GM10248 (cell line): ENCODE measurements at regions not wholly inside any gene's neighbourhood (a gene's known extent, or its start where the extent isn't known, plus 50 kb on each side); places are given as distances from the start of the nearest gene placed in this dataset.

Experiments used
- CTCF ChIA-PET: fragments of 300-600 bp; sonication (Branson Sonifier 250); formaldehyde crosslinking; extraction: SDS; loops from one replicate; lab custom pipeline; 2021; ENCODE audit warnings: antibody characterized with exemption; lab: Yijun Ruan, JAX
- POLR2A ChIA-PET: fragments of 350-650 bp; sonication (Branson Sonifier 250); formaldehyde crosslinking; extraction: SDS; loops from one replicate; lab custom pipeline; 2020; ENCODE audit warnings: antibody characterized with exemption; lab: Yijun Ruan, JAX
- DNase-seq: peaks from one replicate; pipeline ENCODE4 v3.0.0; 2012; ENCODE audit errors: extremely low spot score
- CTCF ChIP-seq: IDR thresholded peaks from 2 replicates; pipeline ENCODE4 v1.5.1; 2012; ENCODE audit warnings: mild to moderate bottlenecking, low read depth; ENCODE audit errors: extremely low read depth, missing control alignments, control extremely low read depth

DNA sequence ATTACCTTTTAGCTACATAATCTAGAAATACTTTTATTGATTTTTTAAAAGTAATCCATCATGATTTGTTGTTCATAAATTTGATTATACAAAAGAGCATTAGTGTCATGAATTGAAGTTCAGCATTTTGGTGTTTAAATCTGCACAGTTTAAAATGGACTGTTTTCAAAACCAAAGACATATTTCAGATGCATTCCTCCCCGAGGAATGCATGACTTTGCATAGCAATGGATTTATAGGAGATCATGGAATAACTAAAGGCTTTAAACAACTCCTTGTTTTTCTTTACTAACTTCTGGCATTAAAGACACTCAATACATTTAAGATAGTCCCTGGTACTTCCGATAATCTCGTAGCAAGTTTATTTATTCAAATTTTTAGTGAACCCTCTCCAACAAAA, 863.1 kb upstream of the TMPRSS15 start:
- POLR2A ChIA-PET, result no interaction called here
- no peak for TF ChIP-seq CTCF
- CTCF ChIA-PET, result no interaction called here
- DNase-seq, result no peak

- no peak for DNase-seq
- ChIA-PET CTCF (no interaction called here), POLR2A (no interaction called here)
- TF ChIP-seq CTCF, result no peak
Observed at GRCh38 chr21:19268686-19269085, 865.1 kb upstream of the TMPRSS15 start.

GRCh38 chr21:19275065-19275464, 871.5 kb upstream of the TMPRSS15 start:
- TF ChIP-seq CTCF, result no peak
- DNase-seq, result no peak
- CTCF ChIA-PET, result no interaction called here
- POLR2A ChIA-PET, result no interaction called here

DNA sequence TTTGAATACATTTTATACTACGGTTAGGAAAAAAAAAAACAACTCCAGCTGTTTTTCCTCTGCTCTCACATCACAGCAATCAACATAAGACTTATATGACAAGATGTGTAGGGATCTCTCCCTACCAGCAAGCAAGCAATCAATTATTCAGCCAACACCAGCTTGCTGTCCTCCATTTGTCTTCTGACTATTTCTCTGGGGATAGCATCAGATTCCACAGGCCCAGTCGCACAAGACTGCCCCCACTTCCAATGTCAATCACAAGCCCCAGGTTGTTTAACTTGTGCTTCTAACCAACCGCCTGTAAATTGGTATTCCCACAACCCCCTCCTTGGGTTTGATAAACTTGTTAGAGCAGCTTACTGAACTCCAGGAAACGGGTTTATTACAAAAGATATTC, 873.1 kb upstream of the TMPRSS15 start:
- CTCF ChIA-PET, result interaction anchor here (1.1 kb wide), 1 partner anchor 12 kb away, joined by 3 read pairs; no protein-coding TSS in a partner anchor

DNA sequence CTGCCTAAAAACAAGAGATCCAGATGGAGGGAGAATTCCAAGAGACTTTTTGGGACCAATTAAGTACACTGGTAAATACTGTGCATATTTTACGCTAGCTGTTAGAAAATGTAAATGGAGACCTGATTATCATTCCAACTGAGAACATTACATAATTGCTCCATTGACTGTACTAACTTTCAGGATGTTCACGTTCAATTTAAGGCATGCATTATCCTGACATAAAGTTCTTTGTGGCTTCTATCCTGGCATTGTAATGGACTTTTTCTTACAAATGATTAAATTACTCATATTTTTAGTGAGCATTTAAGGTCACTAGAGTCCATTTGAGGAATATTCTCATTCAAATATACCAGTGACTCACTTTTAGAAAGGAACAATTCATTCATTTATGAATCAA, 883.3 kb upstream of the TMPRSS15 start:
- TF ChIP-seq CTCF, result no peak
- POLR2A ChIA-PET, result no interaction called here
- CTCF ChIA-PET, result no interaction called here
- no peak for DNase-seq

More for the DNA sequence above, 873.1 kb upstream of the TMPRSS15 start:
- POLR2A ChIA-PET, result no interaction called here
- DNase-seq, result no peak
- no peak for TF ChIP-seq CTCF

DNA sequence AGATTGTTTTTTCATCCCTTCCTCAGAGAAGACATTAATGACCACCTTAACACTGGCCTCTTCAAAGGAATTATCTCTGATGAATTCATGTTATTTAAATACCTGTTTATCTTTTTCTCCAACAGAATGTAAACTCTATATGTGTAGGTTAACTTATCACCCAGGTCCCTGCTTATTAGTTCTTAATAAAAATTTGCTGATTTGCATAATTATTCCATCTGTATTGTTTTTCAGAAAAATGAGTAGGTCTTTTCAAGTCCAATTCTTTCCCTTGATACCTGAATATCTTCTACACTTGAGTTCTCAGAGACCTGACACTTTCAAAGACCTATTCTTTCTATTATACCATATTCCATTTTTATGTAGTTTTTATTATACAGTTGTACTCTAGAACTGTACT, 886.7 kb upstream of the TMPRSS15 start:
- no peak for DNase-seq
- TF ChIP-seq CTCF, result no peak
- CTCF ChIA-PET, result no interaction called here
- POLR2A ChIA-PET, result no interaction called here

DNA sequence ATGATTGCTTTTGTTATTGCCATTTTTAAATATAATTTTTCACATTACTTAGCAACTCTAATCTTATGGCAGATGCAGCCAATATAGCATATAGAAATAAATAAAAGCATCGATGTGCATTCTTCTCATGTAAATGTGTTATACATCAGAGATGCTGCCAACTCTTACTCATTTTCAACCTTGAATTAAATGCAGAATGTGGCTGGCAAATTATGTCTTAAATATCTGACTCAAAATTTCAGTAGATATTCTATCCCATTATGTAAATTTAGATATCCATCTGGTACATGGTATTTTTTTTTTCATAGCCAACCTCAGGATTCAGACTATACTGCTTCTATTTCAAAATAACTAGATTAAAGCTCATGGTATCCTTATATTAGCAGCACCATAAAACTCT, 916.7 kb upstream of the TMPRSS15 start:
- no peak for TF ChIP-seq CTCF
- no peak for DNase-seq
- ChIA-PET CTCF (interaction anchor here (1.2 kb wide), 1 partner anchor 63 kb away, joined by 4 read pairs; no protein-coding TSS in a partner anchor), POLR2A (no interaction called here)
